Right forelimb (tissue), 1 donor: ENCODE measurements at regions not wholly inside any gene's neighbourhood (a gene's known extent, or its start where the extent isn't known, plus 50 kb on each side); places are given as distances from the start of the nearest gene placed in this dataset.

Experiments
- DNase-seq: peaks from one replicate; pipeline ENCODE4 v3.0.0-alpha.2; 2018

DNA sequence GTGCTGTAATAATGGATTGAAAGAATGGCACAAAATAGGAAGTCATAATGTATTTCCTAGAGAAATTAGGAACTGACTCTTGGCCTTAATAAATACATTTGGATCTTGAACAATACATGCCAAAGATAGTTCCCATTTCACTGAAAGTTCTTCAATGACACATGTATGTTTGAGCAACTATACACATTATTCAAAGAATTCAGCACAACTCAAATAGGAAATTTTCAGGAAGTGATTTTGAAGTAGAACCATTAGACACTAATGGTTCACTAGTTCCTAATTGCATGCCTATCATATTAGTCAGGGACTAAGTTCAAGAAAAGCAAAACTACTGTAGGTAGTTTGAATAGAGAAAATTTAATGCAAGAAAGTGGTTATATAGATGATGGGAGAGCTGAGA is 404.7 kb downstream of the LMO4 start:
- no peak for DNase-seq

DNA sequence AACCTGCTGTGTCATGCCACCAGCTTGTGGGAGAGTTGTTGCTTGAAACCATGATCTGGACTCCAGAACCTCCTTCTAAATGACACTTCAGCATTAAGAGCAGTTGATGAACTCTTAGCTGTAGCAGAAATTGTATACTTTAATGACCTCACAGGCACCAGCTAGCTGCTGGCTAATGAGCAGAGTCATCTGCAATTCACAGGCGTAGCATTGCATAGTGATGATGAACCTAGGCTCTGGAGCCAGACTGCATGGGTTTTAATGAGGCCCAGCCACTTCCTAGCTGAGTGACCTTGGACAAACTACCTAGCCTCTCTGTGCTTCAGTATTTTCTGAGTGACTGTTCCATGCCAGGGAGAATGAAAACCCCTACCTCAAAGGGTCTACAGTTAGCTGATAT is 407.1 kb downstream of the LMO4 start:
- DNase-seq, result no peak

DNA sequence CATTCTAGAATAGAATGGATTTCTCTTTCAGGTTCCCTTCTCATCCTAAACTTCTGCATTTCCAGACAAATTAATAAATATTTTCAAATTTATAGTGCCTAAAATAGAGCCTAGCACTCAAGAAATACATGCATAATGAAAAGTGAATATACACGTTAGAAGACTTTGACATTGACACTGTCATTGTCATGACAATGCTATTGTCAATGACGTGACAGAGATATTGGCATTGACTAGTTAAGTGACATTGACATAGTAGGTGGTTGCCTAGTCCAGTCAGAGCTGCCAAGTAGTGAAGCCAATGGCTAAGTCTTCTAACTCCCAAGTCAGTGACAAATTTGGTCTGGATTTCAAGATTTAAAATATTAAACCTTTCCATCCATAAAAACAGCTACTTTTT is 410.5 kb downstream of the LMO4 start:
- DNase-seq, result no peak

DNA sequence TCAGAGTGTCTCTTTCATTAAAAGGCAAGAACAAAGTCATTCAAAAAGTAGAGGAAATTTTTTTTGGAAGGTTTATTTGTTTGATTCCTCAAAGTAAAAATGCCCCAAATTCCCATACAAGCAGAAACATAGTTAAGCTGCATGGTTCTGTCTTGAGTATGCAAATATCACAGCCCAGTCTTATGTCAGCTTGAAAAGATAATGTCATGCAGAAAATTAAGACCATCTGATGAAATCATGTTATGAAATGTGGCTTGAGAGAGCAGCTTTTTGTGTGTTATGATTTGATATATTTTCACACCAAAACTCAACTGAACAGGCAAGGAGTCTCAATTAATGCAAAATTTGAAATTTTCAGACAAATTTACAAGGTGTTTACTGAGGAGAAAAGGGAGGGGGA is 411.0 kb downstream of the LMO4 start:
- no peak for DNase-seq

DNA sequence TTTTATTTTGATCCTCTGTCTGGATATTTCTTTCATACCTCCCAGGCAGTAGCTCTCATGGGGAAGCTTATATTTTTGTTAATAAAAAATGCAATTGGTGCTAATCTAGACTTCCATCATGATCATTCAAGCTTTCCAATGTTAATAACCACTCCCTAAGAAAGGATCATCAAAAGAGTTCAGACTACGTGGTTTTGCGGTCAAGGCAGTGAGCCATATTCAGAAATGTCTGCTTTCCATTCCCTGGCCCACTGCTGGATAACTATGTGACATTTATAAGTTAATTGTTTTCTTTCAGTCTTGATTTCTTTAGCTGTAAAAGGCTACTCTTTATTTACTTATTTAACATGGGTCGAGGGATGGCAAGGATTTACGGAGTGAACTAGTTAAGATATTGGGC is 414.6 kb downstream of the LMO4 start:
- DNase-seq, result no peak

DNA sequence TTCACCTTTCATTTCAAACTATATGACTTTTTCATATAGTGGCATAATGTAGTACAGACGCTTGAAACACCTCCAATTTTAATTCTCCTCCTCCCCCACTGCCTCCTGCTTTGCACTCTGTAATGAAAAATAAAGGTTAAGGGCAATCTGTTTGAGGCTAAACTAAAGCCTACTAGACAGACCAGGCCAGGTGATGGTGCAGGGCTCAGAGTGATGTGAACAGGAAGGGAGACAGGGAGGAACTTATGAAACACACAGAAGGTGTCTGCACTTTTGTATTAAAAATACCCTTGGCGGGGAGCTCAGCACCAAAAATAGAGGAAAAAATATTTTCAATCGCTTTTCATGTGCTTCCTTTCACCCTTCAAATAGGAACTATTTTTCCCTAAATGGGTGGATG is 415.4 kb downstream of the LMO4 start:
- no peak for DNase-seq

DNA sequence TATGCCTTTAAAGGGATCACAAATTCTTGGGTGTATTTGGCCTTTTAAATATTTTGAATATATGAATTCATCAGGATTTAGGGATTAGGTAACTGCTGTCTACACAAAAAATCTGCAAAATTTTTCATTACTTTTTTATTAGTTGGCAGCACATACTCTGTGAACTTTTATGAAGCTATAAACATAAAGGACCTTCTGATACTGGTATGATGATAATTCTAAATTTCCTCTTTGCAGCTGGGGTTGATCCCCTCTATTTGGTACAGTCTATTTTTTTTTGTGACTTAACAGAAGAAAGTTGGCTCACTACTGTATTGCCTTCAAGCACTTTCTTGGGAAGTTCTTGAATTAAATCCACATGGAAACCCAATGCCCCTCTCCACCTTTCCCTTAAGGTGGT is 416.1 kb downstream of the LMO4 start:
- DNase-seq, result no peak

DNA sequence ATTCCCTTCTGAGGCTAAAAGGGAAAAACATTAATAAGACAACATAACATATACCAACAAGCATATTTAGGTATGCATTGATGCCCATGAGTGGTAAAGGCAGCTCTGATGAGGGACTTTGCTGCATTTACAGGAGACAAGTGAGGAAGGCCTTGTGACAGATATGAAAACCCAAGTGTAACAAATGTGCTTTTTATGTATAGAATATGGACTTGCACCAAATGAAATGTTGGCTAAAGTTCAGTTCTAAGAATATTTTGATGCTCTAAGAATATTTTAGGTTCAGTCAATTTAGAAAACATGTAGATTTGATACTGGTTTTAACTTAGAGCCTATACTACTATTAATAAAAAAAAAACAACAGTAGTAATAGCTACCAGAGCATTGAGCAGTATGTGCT is 424.7 kb downstream of the LMO4 start:
- DNase-seq, result no peak

DNA sequence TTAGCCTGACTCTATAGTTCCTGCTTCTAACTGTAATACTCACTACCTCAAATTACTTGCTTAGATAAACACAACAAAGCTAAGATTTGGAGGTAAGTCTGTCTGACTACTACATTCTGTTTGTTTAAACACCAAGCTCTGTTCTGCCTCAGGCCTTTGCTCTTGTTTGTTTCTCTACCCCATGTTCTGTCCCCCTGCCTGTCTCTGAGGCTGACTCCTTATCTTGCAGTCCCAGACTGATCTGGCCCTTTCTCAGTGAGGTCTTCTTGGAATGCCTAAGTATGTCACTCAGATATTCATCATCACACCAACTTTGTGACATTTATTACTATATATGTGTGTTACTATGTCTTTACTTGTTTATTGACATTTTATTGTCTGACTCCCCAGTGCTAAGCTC is 425.5 kb downstream of the LMO4 start:
- no peak for DNase-seq

DNA sequence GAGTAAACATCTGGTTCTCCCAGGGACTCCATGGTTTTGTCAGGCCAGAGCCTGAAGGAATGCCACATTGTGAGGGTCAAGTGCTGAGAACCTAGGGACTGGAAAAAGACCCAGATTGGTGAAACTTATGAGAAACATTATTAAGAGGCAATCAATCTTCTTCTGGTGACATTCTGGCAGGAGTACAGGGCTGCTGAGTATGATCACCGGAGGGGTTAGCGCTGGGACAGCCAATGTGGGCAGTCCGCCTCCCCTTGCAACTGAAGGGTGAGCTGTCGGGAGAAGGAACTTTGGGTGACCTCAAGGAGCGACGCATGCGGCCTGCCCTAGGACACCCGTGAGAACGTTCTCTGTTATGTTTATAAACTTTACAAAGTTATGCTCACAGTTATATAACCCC is 429.0 kb downstream of the LMO4 start:
- no peak for DNase-seq

DNA sequence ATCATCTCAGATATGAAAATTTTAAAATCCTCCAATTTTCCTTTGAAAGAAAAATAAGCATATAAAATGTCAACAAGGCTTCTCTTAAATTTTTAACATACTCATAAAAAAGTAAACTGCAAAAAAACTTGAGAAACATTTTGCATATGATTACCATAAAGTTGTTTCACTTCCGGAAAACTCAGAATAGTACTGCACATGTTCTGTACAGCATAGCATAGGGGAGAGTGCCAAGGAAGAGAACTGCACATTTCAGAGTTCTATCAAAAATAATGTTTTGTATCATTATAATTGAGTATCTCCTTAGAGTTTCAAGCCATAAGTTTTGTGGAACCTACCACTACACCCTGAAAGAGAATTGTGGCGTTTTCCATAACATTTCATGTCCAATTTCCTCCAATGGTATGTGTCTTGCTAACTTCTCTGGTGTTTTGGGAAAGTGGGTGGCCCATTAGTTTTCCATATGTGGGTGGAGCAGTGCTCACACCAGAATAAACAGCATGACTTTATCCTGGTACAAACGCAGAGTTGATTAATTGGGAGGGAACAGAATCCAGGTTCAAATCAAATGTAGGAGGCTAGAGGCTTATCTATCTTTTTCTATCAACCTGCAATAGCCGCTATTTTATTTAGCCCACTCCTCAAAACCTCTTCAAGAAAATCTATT is 430.9 kb downstream of the LMO4 start:
- no peak for DNase-seq

DNA sequence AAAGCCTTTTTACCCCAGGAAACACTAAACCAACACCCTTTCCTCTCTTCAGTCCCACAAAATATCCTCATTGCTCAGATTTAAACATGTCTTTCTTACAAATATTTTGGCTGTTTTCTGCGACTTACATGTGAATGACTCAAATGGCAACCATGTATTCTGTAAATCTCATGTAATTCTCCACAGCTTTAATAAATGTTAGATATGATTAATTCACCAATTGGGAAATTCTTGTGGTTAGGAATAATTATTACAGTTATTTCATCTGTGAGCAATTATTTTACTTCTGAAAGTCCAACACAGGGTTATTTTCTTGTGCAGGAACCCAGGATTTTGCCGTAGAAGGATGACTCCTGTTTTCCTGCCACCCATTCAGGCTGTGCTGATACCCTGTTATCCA is 431.5 kb downstream of the LMO4 start:
- DNase-seq, result no peak

DNA sequence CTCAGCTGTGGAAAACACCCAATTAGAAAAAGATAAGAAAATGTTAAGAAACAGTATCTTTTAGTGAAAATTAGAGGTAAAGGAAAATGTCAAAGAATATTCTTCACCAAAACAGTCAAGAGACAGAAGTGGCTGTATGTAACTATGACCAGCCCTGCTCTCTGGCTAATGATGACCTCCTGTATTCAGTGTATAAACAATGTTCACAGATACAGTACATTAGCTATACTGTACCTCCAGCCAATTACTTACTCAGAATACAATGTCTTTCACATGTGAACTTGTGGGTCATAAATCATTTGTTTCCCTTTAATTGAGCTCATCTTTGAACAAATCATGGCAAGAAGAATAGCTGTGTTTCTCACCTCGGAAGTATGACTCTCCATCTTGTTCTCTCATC is 432.0 kb downstream of the LMO4 start:
- no peak for DNase-seq

DNA sequence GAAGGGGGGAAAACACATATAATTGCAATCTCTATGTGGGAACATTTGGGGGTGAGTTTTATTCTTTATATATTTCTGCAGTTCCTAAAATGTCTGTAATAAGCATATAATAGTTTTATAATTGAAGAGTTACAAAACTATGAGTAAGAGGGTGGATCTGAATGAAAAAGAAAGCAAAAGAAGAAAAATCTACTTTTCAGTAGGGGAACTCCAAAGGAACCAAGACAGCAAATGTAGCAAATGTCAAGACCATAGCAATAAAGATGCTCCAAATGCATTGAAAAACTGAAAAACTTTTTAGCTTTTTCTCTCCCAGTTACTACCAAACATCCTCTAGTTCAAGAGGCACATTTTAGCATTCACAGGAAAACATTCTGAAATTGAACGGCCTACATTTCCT is 434.8 kb downstream of the LMO4 start:
- no peak for DNase-seq

DNA sequence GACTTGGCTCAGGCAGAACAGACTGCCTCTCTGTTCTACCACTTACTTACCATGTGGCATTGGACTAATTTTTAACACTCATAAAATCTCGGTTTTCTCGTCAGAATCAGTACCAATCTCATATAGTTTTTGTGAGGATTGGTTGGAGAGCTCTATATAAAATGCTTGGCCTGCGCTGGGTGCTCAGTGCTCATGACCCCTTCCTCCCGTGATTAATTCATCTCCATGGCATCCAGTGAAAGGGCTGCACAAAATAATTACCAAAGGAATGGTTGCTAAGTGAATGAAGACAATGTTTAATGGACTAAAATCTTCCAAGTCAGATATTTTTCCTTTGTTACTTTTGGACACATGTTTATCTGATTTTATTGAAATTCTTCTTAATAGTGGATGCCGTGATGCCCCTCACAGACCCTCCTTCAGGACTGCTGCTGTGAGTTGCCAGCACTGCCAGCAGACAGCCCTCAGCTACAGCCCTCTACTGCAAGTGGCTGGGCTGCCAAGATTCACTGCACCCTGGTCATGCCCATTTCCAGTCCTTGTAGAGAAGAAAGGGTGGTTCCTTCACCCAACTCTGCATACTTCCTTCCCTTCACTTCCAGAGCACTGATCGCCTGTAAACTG is 436.5 kb downstream of the LMO4 start:
- DNase-seq, result no peak

DNA sequence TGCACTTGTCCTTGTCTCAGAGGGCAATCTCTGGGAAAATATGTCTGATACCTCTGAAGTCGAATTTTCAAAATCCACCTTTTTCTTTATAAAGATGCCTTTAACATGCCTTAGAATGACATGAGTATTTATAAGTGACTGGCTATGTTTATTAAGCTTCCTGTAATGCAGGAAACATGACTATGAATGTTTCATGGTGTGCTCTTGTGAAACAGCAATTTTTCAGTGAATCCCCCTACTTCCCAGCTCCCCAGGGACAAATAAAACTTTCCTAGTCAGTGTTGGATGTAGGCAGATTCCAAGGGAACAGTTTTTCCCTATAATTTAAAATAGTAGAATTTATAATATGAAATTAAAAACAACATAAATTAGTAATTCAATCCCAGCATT is 437.0 kb downstream of the LMO4 start:
- DNase-seq, result no peak

DNA sequence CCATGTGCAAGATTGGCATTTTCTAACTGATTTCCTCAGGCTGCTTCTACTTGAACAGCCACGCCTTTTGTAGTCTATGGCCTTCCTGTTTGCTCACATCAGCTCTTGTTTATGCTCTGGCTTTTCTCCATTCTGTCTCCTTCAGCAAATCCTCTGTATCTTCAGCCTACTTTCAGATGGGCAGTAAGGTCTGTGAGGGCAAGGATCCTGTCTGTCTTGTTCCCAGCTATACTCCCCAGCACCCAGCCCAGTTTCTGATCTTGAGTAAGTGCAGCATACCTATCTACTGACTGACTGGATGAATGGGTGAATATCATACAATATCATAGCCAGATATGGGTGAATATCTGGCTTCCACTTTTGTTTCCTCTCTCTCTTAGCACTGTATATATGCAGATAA is 438.1 kb downstream of the LMO4 start:
- DNase-seq, result no peak

DNA sequence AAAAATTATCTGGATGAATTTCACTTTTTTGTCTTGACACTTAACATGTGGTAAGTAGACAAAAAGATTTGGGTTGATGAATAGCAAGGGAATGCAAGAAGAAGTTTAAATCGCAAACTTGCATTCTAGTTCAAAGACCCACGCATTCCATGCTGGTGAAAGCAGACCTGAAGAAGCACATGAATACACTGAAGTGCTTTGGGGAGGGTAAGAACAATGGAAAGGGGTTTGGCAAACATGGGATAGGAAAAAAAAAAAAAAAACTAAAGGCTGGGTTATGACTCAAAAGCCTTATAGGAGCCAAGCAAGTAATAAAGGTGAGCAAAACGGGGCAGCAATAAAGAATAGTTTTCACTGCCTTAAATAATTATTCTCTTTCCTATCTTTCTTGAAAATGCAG is 450.2 kb downstream of the LMO4 start:
- no peak for DNase-seq

DNA sequence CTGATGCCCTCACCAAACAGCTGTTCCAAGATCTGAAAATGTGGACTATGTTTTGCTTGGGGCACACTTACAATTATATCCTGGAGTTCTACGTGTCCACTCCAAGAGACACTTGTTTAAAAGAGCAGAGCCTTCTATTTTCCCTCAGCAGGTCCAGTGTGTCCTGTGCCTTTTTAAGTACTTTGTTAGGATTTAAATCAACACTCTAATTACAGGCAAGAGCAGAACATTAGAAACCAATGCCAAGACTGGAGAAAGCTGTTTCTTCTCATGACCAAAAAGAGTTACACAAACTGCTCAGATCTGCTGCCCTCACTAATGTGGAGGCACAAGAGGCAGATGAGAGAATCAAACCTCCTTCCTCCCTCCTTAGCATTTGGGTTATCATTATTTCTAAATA is 452.9 kb downstream of the LMO4 start:
- DNase-seq, result no peak

DNA sequence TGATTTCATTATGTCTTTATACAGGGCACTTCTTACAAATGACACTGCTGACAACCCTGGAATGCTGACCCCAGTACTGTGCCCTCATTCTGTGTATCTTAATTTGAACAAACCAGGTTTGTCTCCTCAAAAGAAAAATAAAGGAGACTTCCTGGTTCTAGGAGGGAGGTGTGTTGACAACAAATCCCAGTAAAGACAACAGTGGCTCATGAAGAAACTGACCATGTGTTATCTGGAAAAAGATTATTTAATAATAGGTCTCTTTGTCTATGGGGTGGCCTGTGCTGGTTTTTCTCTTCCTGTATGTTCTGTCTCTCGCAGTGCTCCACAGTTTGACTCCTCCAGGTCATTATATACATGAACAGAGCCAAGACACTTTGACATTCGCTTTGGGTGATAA is 454.6 kb downstream of the LMO4 start:
- DNase-seq, result no peak

DNA sequence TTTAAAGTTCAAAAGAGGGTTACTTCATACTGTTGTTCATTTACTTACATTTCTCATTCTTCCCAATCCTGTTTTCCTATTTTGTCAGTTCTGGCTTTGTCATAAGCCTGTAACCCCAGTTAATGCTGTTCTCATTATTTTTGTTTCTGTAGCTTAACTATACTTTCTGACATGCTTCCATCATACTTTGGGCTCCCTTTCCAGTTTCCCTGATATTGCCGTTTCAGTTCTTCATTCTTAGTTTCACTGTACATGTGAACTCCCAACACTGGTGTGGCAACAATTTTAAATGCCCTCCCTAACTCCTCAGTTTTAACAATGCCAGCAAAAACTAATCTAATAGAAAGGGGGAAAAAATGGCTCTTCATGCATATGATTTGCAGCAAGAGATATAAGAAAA is 456.7 kb downstream of the LMO4 start:
- DNase-seq, result no peak

DNA sequence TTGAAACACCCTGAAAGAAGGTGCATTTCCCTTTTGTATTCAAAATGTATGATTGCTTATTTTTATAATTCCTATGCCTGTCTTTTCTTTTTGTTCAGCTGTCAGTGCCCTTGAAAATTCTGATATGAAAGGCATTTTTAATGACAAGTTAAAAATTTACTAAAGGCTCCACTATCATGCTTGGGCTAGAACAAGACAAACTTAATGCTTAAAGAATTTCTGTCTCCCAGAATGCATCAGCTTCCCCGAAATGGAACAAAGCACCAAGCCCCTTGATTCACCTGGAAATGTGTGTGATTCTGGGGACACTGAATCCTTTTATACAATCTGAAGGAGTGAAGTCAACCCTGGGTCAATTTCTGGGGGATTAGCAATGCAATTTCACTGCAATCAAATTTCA is 457.5 kb downstream of the LMO4 start:
- DNase-seq, result no peak

DNA sequence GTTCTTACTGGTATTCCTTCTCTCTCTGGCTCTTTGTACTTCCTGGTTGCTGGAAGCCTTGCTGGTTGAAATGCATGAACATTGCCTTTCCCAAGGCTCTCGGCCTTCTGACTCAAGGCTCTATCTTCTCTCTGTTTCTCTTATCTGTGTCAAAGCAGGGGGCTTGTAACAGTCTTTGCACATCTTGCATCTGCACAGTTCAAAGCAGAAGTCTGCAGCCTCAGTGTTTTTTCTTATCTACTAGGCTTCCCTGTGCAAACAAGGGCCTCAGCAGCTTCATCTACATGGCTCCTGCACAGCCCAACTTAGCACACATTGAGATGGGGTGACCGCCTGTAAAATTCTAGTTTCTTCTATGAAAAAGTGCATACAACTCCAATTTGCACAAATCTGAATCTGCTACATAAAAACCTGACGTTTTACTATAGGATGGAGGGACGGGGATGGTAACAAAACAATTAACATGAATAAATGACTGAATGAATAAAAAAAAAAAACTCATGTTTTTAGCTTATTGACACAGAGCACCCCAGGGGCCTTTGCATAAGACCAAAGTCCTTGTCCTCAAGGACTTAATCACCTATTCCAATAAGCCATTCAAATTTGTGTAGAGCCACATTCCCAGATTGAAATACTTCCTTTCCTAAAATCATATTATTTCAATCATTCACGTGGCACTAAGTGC is 458.3 kb downstream of the LMO4 start:
- no peak for DNase-seq

DNA sequence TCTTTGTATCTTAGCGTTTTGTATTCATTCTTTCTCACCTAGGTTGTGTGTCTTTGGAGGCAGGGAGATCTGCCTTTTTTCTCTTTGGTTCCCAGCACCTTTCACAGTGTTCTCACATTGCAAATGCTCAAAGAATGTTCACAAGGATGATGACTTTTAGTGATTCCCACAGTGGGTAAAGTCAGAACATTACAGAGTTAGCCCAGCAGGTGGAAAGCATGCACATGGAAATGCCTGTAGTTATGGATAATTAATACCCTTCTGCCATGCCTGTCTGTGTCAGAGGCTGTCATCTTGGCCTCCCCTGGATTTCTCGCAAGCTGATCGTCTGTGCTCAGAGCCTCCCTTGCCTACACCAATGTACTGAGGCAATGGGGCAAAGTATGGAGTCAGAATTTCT is 458.9 kb downstream of the LMO4 start:
- DNase-seq, result no peak

DNA sequence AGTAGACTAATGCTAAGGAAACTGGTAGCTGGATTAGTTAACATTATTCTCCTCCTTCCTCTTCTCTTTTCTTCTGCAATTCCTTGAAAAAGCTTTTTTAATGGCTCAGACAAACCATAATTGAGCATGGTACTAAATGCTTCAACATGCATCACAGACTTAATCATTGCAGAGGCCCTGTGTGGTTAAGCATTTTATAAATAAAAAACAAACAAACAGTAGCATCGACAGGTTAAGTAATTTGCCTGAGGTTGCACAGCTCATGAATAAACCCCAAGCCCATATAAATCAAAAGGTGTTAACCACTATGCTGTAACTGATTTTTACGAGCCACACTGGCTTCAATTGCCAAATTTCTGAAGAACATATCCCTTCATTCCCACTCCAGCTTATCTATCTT is 462.1 kb downstream of the LMO4 start:
- DNase-seq, result no peak
